CD14-positive monocyte (primary cell): ENCODE measurements at regions not wholly inside any gene's neighbourhood (a gene's known extent, or its start where the extent isn't known, plus 50 kb on each side); places are given as distances from the start of the nearest gene placed in this dataset.

Experiments used
- DNase-seq, 3 donors: peaks; one replicate each; pipeline ENCODE4 v3.0.0-alpha.2; 2011 to 2022
- H2AFZ ChIP-seq: 2 replicates; pipeline ENCODE4 v1.6.0; 2012; ENCODE audit warnings: mild to moderate bottlenecking, low read depth, low read length, inconsistent platforms; ENCODE audit not compliant: insufficient read depth, poor library complexity, severe bottlenecking
- H3K27ac ChIP-seq, 2 donors: 1 replicate in 1 of 2; 2 replicates in 1 of 2; pipeline ENCODE4 v1.5.1; 2012 to 2013; ENCODE audit warnings: low read length in 2 of 2, control low read depth in 1 of 2, inconsistent platforms in 1 of 2, low read depth in 1 of 2, mild to moderate bottlenecking in 1 of 2
- H3K27me3 ChIP-seq, 2 donors: one replicate each; pipeline versions ENCODE4 v1.6.0 to v1.6.1; 2011 to 2013; ENCODE audit warnings: low read length in 2 of 2; ENCODE audit not compliant: control insufficient read depth in 2 of 2, insufficient read depth in 2 of 2
- H3K36me3 ChIP-seq, 2 donors: replicated peaks in 1 of 2; 1 replicate in 1 of 2; 2 replicates in 1 of 2; pipeline versions ENCODE4 v1.5.1 to v1.6.1; 2012 to 2013; ENCODE audit warnings: low read length in 2 of 2, control low read depth in 1 of 2, inconsistent platforms in 1 of 2, mild to moderate bottlenecking in 1 of 2; ENCODE audit not compliant: insufficient read depth in 2 of 2, control insufficient read depth in 1 of 2
- H3K4me1 ChIP-seq, 2 donors: 1 replicate in 1 of 2; 2 replicates in 1 of 2; pipeline versions ENCODE4 v1.5.1 to v1.6.1; 2012 to 2013; ENCODE audit warnings: low read length in 2 of 2, control low read depth in 1 of 2, inconsistent platforms in 1 of 2, mild to moderate bottlenecking in 1 of 2, moderate library complexity in 1 of 2; ENCODE audit not compliant: insufficient read depth in 2 of 2, control insufficient read depth in 1 of 2
- H3K4me2 ChIP-seq: replicated peaks from 2 replicates; pipeline ENCODE3; 2012; ENCODE audit warnings: low read length, moderate library complexity, mild to moderate bottlenecking; ENCODE audit not compliant: poor library complexity, severe bottlenecking; ENCODE audit errors: extremely low read depth
- H3K4me3 ChIP-seq, 3 experiments: fragments of 200-600 bp in 1 of 3; sonication (generic) in 1 of 3; replicated peaks in 1 of 3; 1 replicate in 2 of 3; 2 replicates in 1 of 3; pipeline ENCODE4 v1.5.1; 2011 to 2013; ENCODE audit warnings: low read length in 3 of 3, mild to moderate bottlenecking in 3 of 3, control low read depth in 2 of 3, low read depth in 2 of 3, inconsistent platforms in 1 of 3, moderate library complexity in 1 of 3
- H3K79me2 ChIP-seq: 2 replicates; pipeline ENCODE4 v1.6.0; 2012; ENCODE audit warnings: mild to moderate bottlenecking, control low read depth, inconsistent platforms, low read length, moderate library complexity; ENCODE audit not compliant: insufficient read depth
- H3K9ac ChIP-seq: 2 replicates; pipeline ENCODE4 v1.6.0; 2017; ENCODE audit warnings: low read length, mild to moderate bottlenecking; ENCODE audit not compliant: insufficient read depth, poor library complexity, severe bottlenecking
- H3K9me3 ChIP-seq, 2 donors: replicated peaks in 1 of 2; 1 replicate in 1 of 2; 2 replicates in 1 of 2; pipeline versions ENCODE4 v1.5.1 to v1.6.1; 2012 to 2013; ENCODE audit warnings: low read length in 2 of 2, control low read depth in 1 of 2; ENCODE audit not compliant: control insufficient read depth in 1 of 2, insufficient read depth in 1 of 2
- H4K20me1 ChIP-seq: 2 replicates; pipeline ENCODE4 v1.6.0; 2012; ENCODE audit warnings: mild to moderate bottlenecking, low read length, control low read depth, moderate library complexity; ENCODE audit not compliant: insufficient read depth
- H3K27ac Mint-ChIP-seq, 7 donors: one replicate each; pipeline ENCODE4 v1.8.0; 2020; ENCODE audit warnings: mild to moderate bottlenecking in 7 of 7, mixed read lengths in 7 of 7, moderate library complexity in 6 of 7, inconsistent platforms in 2 of 7
- H3K27me3 Mint-ChIP-seq, 3 donors: one replicate each; pipeline ENCODE4 v1.8.0; 2021 to 2022; ENCODE audit warnings: low read depth in 3 of 3, mild to moderate bottlenecking in 3 of 3, mixed read lengths in 3 of 3, moderate library complexity in 3 of 3, inconsistent platforms in 1 of 3
- H3K36me3 Mint-ChIP-seq, 2 donors: one replicate each; pipeline ENCODE4 v1.8.0; 2020; ENCODE audit warnings: mixed read lengths in 2 of 2, inconsistent platforms in 1 of 2, mild to moderate bottlenecking in 1 of 2
- H3K4me1 Mint-ChIP-seq: one replicate; pipeline ENCODE4 v1.8.0; 2020; ENCODE audit warnings: mild to moderate bottlenecking, mixed read lengths
- H3K4me3 Mint-ChIP-seq, 2 donors: one replicate each; pipeline ENCODE4 v1.8.0; 2020; ENCODE audit warnings: mild to moderate bottlenecking in 2 of 2, mixed read lengths in 2 of 2, moderate library complexity in 1 of 2
- H3K9me3 Mint-ChIP-seq, 7 donors: one replicate each; pipeline ENCODE4 v1.8.0; 2020 to 2022; ENCODE audit warnings: mixed read lengths in 7 of 7, mild to moderate bottlenecking in 6 of 7, moderate library complexity in 6 of 7, inconsistent platforms in 2 of 7
- CTCF ChIP-seq: fragments of 200-600 bp; IDR thresholded peaks from one replicate; pipeline ENCODE4 v1.8.0; 2022; ENCODE audit warnings: antibody characterized with exemption, mild to moderate bottlenecking
- WGBS: methylation state at CpG from one replicate; pipeline ENCODE4 v1.1.5; 2013; ENCODE audit warnings: missing lambda C conversion rate; ENCODE audit not compliant: insufficient coverage; 5-methylcytosine and 5-hydroxymethylcytosine counted together
- intact Hi-C, 2 donors: fragments of 100-400 bp; cut with micrococcal nuclease; formaldehyde crosslinking; loops; one replicate each; pipeline versions ENCODE4 v1.15.0 to v1.15.1; 2023

DNA sequence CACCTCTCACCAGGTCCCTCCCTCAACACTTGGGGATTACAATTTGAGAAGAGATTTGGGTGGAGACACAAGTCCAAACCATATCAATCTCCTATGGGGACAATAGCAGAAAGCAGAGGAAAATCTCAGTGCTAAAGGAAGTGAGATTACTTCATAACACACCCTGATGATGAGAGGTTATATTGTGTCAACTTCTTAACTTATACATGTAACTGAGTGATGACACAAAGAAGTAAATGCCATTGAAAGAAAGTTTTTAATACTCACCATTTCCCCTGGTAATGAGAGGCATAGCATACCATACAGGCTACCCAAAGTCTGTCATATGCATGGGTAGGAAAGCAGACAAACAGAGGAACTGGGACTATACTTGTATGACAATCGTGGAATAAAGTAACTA lies 137.2 kb downstream of the MMUT start:
- Histone ChIP-seq H3K79me2 (no peaks in the 10 kb centered on the region), H3K36me3 (no peaks in the 10 kb centered on the region), H3K4me2 (no peak overlapping the region), H3K9me3 (no peaks in the 10 kb centered on the region), H3K27me3 (no peaks in the 10 kb centered on the region), H3K4me1 (no peaks in the 10 kb centered on the region), H3K27ac (no peak overlapping the region), H4K20me1 (no peaks in the 10 kb centered on the region), H3K4me3 (no peak overlapping the region), H3K9ac (no peak overlapping the region), H2AFZ (no peak overlapping the region)
- intact Hi-C loops, result no loop called here
- H3K27ac Mint-ChIP-seq, result no peak overlapping the region
- H3K27me3 Mint-ChIP-seq, result no peaks in the 10 kb centered on the region
- H3K4me3 Mint-ChIP-seq, result no peak overlapping the region
- TF ChIP-seq CTCF, result no peak
- peaks cover 0 to 8% (median 2%) of the 10 kb centered on the region in 7 donors for H3K9me3 Mint-ChIP-seq
- no peak for DNase-seq
- WGBS, result 0% methylated on average over 1 of the region's 1 CpG
- no peaks in the 10 kb centered on the region for H3K36me3 Mint-ChIP-seq
- peaks cover 2% of the 10 kb centered on the region for H3K4me1 Mint-ChIP-seq

- no peaks in the 10 kb centered on the region for H3K9me3 ChIP-seq
- DNase-seq, result no peak
- H3K79me2 ChIP-seq, result no peaks in the 10 kb centered on the region
- no peak overlapping the region for H3K27ac ChIP-seq
- H3K27me3 ChIP-seq, result no peaks in the 10 kb centered on the region
- H3K4me3 ChIP-seq, result no peak overlapping the region
- Mint-ChIP-seq H3K4me3 (no peak overlapping the region), H3K9me3 (peaks cover 0 to 8% (median 2%) of the 10 kb centered on the region in 7 donors), H3K27ac (no peak overlapping the region), H3K4me1 (peaks cover 2% of the 10 kb centered on the region), H3K36me3 (no peaks in the 10 kb centered on the region), H3K27me3 (no peaks in the 10 kb centered on the region)
- no peak overlapping the region for H3K9ac ChIP-seq
- H4K20me1 ChIP-seq, result no peaks in the 10 kb centered on the region
- intact Hi-C loops, result no loop called here
- WGBS, result 88% methylated on average over 1 of the region's 1 CpG
- no peak overlapping the region for H3K4me2 ChIP-seq
- no peak for TF ChIP-seq CTCF
- H2AFZ ChIP-seq, result no peak overlapping the region
- H3K4me1 ChIP-seq, result no peaks in the 10 kb centered on the region
- H3K36me3 ChIP-seq, result no peaks in the 10 kb centered on the region
Measured at GRCh38 chr6:49322861-49323260, 140.2 kb downstream of the MMUT start.
